GM12873 (cell line): ENCODE measurements at regions not wholly inside any gene's neighbourhood (a gene's known extent, or its start where the extent isn't known, plus 50 kb on each side); places are given as distances from the start of the nearest gene placed in this dataset.

Source experiments
- CTCF ChIP-seq: IDR thresholded peaks from 2 replicates; pipeline ENCODE4 v1.5.1; 2012; ENCODE audit warnings: low read depth, mild to moderate bottlenecking, moderate library complexity, low read length, control low read depth; ENCODE audit not compliant: insufficient read depth; ENCODE audit errors: missing control alignments

GRCh38 chr10:10811562-10811961, 206.1 kb upstream of the CELF2 start:
- TF ChIP-seq CTCF: no peak

GRCh38 chr10:10813656-10814055, 204.0 kb upstream of the CELF2 start:
- TF ChIP-seq CTCF: no peak

GRCh38 chr10:10814069-10814468, 203.6 kb upstream of the CELF2 start:
- no peak for TF ChIP-seq CTCF

GRCh38 chr10:10816447-10816846, 201.2 kb upstream of the CELF2 start:
- no peak for TF ChIP-seq CTCF

- no peak for TF ChIP-seq CTCF
These were observed 200.1 kb upstream of the CELF2 start for GRCh38 chr10:10817609-10818008.

GRCh38 chr10:10818082-10818481, 199.6 kb upstream of the CELF2 start:
- TF ChIP-seq CTCF: no peak

GRCh38 chr10:10819206-10819856, 198.3 kb upstream of the CELF2 start:
- no peak for TF ChIP-seq CTCF
